Prostate gland (tissue), 2 donors: ENCODE measurements at regions not wholly inside any gene's neighbourhood (a gene's known extent, or its start where the extent isn't known, plus 50 kb on each side); places are given as distances from the start of the nearest gene placed in this dataset.

Experiments used
- POLR2A ChIP-seq: fragments of 450-650 bp; IDR thresholded peaks from one replicate; pipeline ENCODE4 v1.6.1; 2016; ENCODE audit warnings: antibody characterized with exemption, mild to moderate bottlenecking
- POLR2AphosphoS5 ChIP-seq: sonication (generic); formaldehyde crosslinking; IDR thresholded peaks from one replicate; pipeline ENCODE4 v1.6.1; 2017; ENCODE audit warnings: antibody characterized with exemption
- TF ChIP-seq, protein P1 (sequence below), 4 experiments: fragments of 200-600 bp in 2 of 4; fragments of 450-650 bp in 2 of 4; sonication (generic) in 2 of 4; IDR thresholded peaks; 1 replicate in 3 of 4; 2 replicates in 1 of 4; pipeline ENCODE4 v1.5.1; 2016 to 2019; ENCODE audit warnings: antibody characterized with exemption in 4 of 4, mild to moderate bottlenecking in 2 of 4, moderate library complexity in 2 of 4

DNA sequence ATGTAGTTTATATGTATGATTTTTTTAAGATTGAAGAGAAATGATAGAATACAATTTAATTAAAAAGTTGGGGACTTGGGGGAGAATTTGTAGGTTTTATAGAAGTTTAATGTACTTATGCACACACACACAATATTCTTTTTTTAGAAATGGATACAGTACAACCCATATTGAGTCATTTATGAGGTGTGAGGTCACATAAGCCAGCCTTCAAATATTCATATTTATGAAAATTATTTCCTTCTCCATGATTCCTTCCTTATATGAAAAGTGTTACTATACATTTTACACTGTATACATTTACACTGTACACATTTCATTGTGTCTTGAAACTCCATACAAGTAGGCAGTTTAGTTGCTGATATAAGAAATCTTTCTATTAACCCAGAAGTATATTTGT lies 96.2 kb upstream of the CHODL start:
- TF ChIP-seq POLR2A (no peak), POLR2AphosphoS5 (no peak)
- TF ChIP-seq, protein P1, sequence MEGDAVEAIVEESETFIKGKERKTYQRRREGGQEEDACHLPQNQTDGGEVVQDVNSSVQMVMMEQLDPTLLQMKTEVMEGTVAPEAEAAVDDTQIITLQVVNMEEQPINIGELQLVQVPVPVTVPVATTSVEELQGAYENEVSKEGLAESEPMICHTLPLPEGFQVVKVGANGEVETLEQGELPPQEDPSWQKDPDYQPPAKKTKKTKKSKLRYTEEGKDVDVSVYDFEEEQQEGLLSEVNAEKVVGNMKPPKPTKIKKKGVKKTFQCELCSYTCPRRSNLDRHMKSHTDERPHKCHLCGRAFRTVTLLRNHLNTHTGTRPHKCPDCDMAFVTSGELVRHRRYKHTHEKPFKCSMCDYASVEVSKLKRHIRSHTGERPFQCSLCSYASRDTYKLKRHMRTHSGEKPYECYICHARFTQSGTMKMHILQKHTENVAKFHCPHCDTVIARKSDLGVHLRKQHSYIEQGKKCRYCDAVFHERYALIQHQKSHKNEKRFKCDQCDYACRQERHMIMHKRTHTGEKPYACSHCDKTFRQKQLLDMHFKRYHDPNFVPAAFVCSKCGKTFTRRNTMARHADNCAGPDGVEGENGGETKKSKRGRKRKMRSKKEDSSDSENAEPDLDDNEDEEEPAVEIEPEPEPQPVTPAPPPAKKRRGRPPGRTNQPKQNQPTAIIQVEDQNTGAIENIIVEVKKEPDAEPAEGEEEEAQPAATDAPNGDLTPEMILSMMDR (IDR thresholded peaks at IDR 0.05): no peak
